ENCODE measurements at regions not wholly inside any gene's neighbourhood (a gene's known extent, or its start where the extent isn't known, plus 50 kb on each side); places are given as distances from the start of the nearest gene placed in this dataset.
"Not testable (repeated sequence)": the region's sequence is repeated elsewhere in the genome, so short reads cannot be mapped to it uniquely, and the experiment has no call there.

DNA sequence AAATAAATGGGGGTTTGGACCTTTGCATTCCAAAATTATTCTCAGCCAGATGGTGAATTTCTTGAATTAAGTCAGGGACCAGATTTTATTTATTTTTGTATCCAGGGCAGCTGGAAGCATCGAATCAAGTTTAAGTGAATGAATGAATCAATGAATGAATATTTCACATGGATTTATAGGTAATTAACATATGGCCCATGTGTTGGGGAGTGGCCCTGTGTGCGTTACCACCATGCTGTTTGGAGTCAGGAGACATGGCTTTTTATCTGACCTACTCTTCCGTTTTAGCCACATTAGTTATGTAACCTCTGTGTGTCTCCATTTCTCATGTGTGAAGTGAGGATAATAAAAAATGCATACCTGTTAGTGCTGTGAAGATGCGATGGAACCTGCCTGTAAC is 213.5 kb downstream of the CDH26 start:
- Histone ChIP-seq H3K4me3 (ENCODE audit: low read length) (no peak overlapping the region), H3K9me3 (ENCODE audit: control insufficient read depth, low read length) (no peaks in the 10 kb centered on the region), H3K27me3 (ENCODE audit: control insufficient read depth, insufficient read depth) (no peaks in the 10 kb centered on the region), H3K4me1 (ENCODE audit: control insufficient read depth, insufficient read depth, low read length) (no peaks in the 10 kb centered on the region), H3K27ac (ENCODE audit: low read length) (no peak overlapping the region)
- WGBS, result 83% methylated on average over 4 of the region's 4 CpGs
- intact Hi-C loops (cut with DNase I), result no loop called here
- DNase-seq (no peak), ATAC-seq (no peak)

DNA sequence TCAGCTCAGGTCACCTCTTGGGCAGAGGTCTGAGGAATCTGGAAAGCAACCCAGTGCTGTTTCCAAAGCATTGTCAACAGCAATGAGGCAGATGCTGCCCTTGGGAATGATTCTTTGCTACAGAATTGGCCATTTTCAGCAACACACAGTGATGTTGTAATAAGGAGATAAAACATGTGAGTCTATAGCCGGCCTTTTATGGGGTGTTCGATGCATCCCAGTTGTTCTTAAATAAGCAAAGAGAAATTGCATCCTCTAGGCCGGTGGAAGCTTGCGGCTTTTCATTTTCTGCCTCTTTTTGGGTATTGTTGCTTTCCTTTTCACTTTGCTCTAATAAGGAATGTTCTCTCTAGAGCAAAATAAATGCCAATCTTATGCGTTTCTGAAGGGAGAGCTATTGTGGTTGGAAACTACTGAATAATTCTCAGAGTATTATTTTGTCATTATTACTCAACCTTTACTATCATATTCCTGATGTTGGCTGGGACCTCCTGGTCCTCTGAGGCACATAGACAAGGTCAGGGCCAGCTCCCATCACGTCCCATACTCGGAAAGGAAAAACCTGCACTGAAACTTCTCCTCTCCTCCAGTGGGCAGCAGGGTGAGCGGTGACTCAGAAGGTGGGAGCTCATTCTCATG is 214.2 kb downstream of the CDH26 start:
- intact Hi-C loops (cut with DNase I), result no loop called here
- WGBS, result 76% methylated on average over 8 of the region's 8 CpGs
- Histone ChIP-seq H3K27me3 (ENCODE audit: control insufficient read depth, insufficient read depth) (no peaks in the 10 kb centered on the region), H3K4me1 (ENCODE audit: control insufficient read depth, insufficient read depth, low read length) (no peaks in the 10 kb centered on the region), H3K9me3 (ENCODE audit: control insufficient read depth, low read length) (no peaks in the 10 kb centered on the region), H3K4me3 (ENCODE audit: low read length) (no peak overlapping the region), H3K27ac (ENCODE audit: low read length) (no peak overlapping the region)
- no peak for DNase-seq
- peak in 1 of 2 donors; percentile 47 for ATAC-seq

DNA sequence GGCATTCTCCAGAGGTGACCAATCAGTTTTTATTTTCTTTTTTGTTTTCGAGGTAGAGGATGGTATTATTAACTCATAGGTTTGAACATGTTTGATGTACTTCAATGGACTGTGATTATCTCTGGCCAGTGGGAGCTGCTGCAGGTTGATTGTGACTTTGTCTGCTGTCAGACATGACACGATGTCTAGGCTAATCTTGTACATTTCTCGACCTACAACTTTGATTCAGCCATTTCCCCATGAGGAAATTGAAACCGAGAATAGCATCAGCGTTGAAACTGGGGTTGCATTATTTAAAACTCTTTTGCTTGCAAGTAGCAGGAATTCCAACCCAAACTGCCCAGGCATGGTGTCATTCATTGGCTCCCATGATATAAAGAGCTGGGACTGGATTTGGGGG is 218.9 kb downstream of the CDH26 start:
- DNase-seq (no peak), ATAC-seq (no peak)
- intact Hi-C loops (cut with DNase I), result no loop called here
- WGBS, result 69% methylated on average over 5 of the region's 5 CpGs
- H3K27ac ChIP-seq (ENCODE audit: low read length), result no peak overlapping the region
- no peak overlapping the region for H3K4me3 ChIP-seq (ENCODE audit: low read length)
- H3K27me3 ChIP-seq (ENCODE audit: control insufficient read depth, insufficient read depth), result no peaks in the 10 kb centered on the region
- H3K9me3 ChIP-seq (ENCODE audit: control insufficient read depth, low read length), result no peaks in the 10 kb centered on the region
- H3K4me1 ChIP-seq (ENCODE audit: control insufficient read depth, insufficient read depth, low read length), result no peaks in the 10 kb centered on the region

- H3K27me3 ChIP-seq (ENCODE audit: control insufficient read depth, insufficient read depth), result no peaks in the 10 kb centered on the region
- no peak overlapping the region for H3K27ac ChIP-seq (ENCODE audit: low read length)
- H3K9me3 ChIP-seq (ENCODE audit: control insufficient read depth, low read length), result peaks cover 5% of the 10 kb centered on the region
- H3K4me3 ChIP-seq (ENCODE audit: low read length), result no peak overlapping the region
- DNase-seq (no peak), ATAC-seq (no peak)
- H3K4me1 ChIP-seq (ENCODE audit: control insufficient read depth, insufficient read depth, low read length), result no peaks in the 10 kb centered on the region
- 86% methylated on average over 5 of the region's 5 CpGs for WGBS
- intact Hi-C loops (cut with DNase I), result no loop called here
Measured at GRCh38 chr20:60180986-60181385, 222.8 kb downstream of the CDH26 start.

- H3K4me1 ChIP-seq (ENCODE audit: control insufficient read depth, insufficient read depth, low read length), result no peaks in the 10 kb centered on the region
- H3K27ac ChIP-seq (ENCODE audit: low read length), result no peak overlapping the region
- no peak for DNase-seq
- 69% methylated on average over 4 of the region's 4 CpGs for whole genome bisulfite sequencing
- H3K4me3 ChIP-seq (ENCODE audit: low read length), result no peak overlapping the region
- ATAC-seq, result no peak
- H3K27me3 ChIP-seq (ENCODE audit: control insufficient read depth, insufficient read depth), result no peaks in the 10 kb centered on the region
- intact Hi-C loops (cut with DNase I), result no loop called here
- H3K9me3 ChIP-seq (ENCODE audit: control insufficient read depth, low read length), result peaks cover 5% of the 10 kb centered on the region
Measured at GRCh38 chr20:60186412-60186811, 228.2 kb downstream of the CDH26 start.

GRCh38 chr20:60187683-60188082 is 229.5 kb downstream of the CDH26 start:
- Histone ChIP-seq H3K4me3 (ENCODE audit: low read length) (no peak overlapping the region), H3K27me3 (ENCODE audit: control insufficient read depth, insufficient read depth) (no peaks in the 10 kb centered on the region), H3K4me1 (ENCODE audit: control insufficient read depth, insufficient read depth, low read length) (no peaks in the 10 kb centered on the region), H3K9me3 (ENCODE audit: control insufficient read depth, low read length) (peaks cover 5% of the 10 kb centered on the region), H3K27ac (ENCODE audit: low read length) (no peak overlapping the region)
- ATAC-seq (no peak), DNase-seq (no peak)
- intact Hi-C loops (cut with DNase I), result no loop called here

- Histone ChIP-seq H3K27me3 (ENCODE audit: control insufficient read depth, insufficient read depth) (no peaks in the 10 kb centered on the region), H3K4me3 (ENCODE audit: low read length) (no peak overlapping the region), H3K9me3 (ENCODE audit: control insufficient read depth, low read length) (no peaks in the 10 kb centered on the region), H3K4me1 (ENCODE audit: control insufficient read depth, insufficient read depth, low read length) (no peaks in the 10 kb centered on the region), H3K27ac (ENCODE audit: low read length) (no peak overlapping the region)
- DNase-seq (no peak), ATAC-seq (no peak)
- 68% methylated on average over 3 of the region's 3 CpGs for WGBS
- intact Hi-C loops (cut with DNase I), result no loop called here
Measured at GRCh38 chr20:60191014-60191413, 232.8 kb downstream of the CDH26 start.

DNA sequence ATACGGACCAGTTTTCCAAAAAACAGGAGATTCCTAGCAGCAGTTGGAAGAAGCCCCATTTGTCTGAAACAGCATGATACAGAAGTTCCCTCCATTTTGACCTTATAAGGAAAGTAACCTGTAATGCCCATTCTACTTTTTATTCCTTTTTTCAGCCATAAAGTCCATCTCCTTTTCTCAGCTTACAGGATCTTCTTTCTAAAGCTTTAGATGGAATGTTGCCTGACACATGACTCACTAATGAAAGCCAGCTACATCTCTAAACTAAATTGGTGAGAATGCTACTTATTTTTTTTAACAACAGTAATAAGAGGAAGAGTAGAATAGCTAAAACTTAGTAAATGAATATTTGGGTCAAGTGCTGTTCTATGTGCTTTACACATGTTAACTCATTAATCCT is 234.1 kb downstream of the CDH26 start:
- Histone ChIP-seq H3K27me3 (ENCODE audit: control insufficient read depth, insufficient read depth) (no peaks in the 10 kb centered on the region), H3K27ac (ENCODE audit: low read length) (no peak overlapping the region), H3K4me3 (ENCODE audit: low read length) (no peak overlapping the region), H3K4me1 (ENCODE audit: control insufficient read depth, insufficient read depth, low read length) (no peaks in the 10 kb centered on the region), H3K9me3 (ENCODE audit: control insufficient read depth, low read length) (no peaks in the 10 kb centered on the region)
- WGBS, result 63% methylated on average over 1 of the region's 1 CpG
- DNase-seq (no peak), ATAC-seq (no peak)
- intact Hi-C loops (cut with DNase I), result no loop called here

DNA sequence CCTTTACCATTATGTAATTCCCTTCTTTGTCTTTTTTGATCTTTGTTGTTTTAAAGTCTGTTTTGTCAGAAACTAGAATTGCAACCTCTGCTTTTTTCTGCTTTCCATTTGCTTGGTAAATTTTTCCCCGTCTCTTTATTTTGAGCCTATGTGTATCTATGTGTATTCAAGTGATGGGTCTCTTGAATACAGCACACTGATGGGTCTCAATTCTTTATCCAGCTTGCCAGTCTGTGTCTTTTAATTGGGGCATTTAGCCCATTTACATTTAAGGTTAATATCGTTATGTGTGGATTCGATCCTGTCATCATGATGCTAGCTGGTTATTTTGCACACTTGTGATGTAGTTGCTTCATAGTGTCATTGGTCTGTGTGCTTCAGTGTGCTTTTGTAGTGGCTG is 240.9 kb downstream of the CDH26 start:
- ATAC-seq; H3K27ac ChIP-seq (ENCODE audit: low read length); H3K4me1 ChIP-seq (ENCODE audit: control insufficient read depth, insufficient read depth, low read length); DNase-seq; H3K27me3 ChIP-seq (ENCODE audit: control insufficient read depth, insufficient read depth); H3K4me3 ChIP-seq (ENCODE audit: low read length); H3K9me3 ChIP-seq (ENCODE audit: control insufficient read depth, low read length); intact Hi-C loops (cut with DNase I): not testable (repeated sequence)
- 87% methylated on average over 3 of the region's 3 CpGs for WGBS

DNA sequence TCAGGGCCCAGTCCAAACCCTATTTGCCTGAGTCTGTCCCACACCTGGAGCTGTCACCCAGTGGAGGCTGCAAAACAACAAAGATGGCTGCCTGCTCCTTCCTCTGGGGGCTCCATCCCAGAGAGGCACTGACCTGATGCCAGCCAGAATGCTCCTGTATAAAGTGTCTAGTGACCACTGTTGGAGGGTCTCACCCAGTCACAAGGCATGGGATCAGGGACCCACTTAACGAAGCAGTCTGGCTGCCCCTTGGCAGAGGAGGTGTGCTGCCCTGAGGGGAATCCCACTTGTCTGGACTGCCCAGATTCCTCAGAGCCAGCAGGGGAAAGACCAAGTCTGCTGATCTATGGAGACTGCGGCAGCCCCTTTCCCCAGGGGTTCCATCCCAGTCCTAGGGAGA is 241.6 kb downstream of the CDH26 start:
- DNase-seq, result no peak
- ATAC-seq, result no peak
- Histone ChIP-seq H3K27me3 (ENCODE audit: control insufficient read depth, insufficient read depth) (no peaks in the 10 kb centered on the region), H3K4me3 (ENCODE audit: low read length) (no peak overlapping the region), H3K27ac (ENCODE audit: low read length) (no peak overlapping the region), H3K9me3 (ENCODE audit: control insufficient read depth, low read length) (no peaks in the 10 kb centered on the region), H3K4me1 (ENCODE audit: control insufficient read depth, insufficient read depth, low read length) (no peaks in the 10 kb centered on the region)
- intact Hi-C loops (cut with DNase I), result loop anchor here in 1 of 4 donors (10.0 kb wide), 1 partner anchor 145 kb away; no protein-coding TSS in a partner anchor
- WGBS, result 81% methylated on average over 2 of the region's 2 CpGs

DNA sequence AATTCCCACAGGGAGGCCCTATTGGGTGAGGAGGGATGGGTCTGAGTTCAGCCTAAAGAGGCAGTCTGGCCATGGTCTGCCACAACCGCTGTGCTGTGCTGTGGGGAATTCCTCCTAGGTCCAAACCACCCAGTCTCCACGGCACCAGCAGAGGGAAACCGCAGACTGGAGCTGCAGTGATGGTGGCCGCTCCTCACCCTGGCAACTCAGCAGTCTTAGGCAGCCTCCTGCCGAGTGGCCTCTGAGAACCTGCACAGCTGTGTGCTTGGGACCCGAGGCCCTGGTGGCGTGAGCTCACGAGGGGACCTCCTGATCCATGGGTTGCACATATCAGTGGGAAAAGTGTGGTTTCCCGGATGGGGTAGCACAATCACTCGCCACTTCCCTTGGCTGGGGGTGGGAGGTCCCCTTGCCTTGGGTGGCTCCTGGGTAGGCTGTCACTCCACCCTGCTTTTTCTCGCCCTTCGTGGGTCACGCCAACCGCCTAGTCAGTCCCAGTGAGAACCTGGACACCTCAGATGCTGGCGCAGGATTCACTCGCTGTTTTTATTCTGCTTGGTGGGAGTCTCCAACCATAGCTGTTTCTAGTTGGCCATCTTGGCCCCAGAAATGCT is 242.2 kb downstream of the CDH26 start:
- DNase-seq (no peak), ATAC-seq (no peak)
- Histone ChIP-seq H3K4me1 (ENCODE audit: control insufficient read depth, insufficient read depth, low read length) (no peaks in the 10 kb centered on the region), H3K9me3 (ENCODE audit: control insufficient read depth, low read length) (no peaks in the 10 kb centered on the region), H3K27ac (ENCODE audit: low read length) (no peak overlapping the region), H3K27me3 (ENCODE audit: control insufficient read depth, insufficient read depth) (no peaks in the 10 kb centered on the region), H3K4me3 (ENCODE audit: low read length) (no peak overlapping the region)
- intact Hi-C loops (cut with DNase I), result loop anchor here in 1 of 4 donors (10.0 kb wide), 1 partner anchor 146 kb away; no protein-coding TSS in a partner anchor
- 80% methylated on average over 16 of the region's 16 CpGs for WGBS

All from right cardiac atrium (tissue), 5 donors.